GM19372 (cell line): ENCODE measurements at regions not wholly inside any gene's neighbourhood (a gene's known extent, or its start where the extent isn't known, plus 50 kb on each side); places are given as distances from the start of the nearest gene placed in this dataset.

Experiments
- ATAC-seq: cut with Tn5 transposase; IDR thresholded peaks from one replicate; pipeline ENCODE4 v1.9.1; 2021; ENCODE audit warnings: mild to moderate bottlenecking, low read depth, moderate library complexity; ENCODE audit not compliant: unreplicated experiment

- no peak for ATAC-seq
Measured at GRCh38 chr2:136062066-136062837, 55.7 kb downstream of the CXCR4 start.

- no peak for ATAC-seq
Measured at GRCh38 chr2:136060416-136060815, 57.5 kb downstream of the CXCR4 start.

- ATAC-seq: peak; percentile 40
Measured at GRCh38 chr2:136059036-136059472, 58.9 kb downstream of the CXCR4 start.

- ATAC-seq: no peak
Measured at GRCh38 chr2:136058262-136058661, 59.7 kb downstream of the CXCR4 start.

- ATAC-seq: no peak
Measured at GRCh38 chr2:136057802-136058140, 60.2 kb downstream of the CXCR4 start.

- peak; percentile 40 for ATAC-seq
Measured at GRCh38 chr2:136057023-136057801, 60.7 kb downstream of the CXCR4 start.

GRCh38 chr2:136055929-136056688, 61.8 kb downstream of the CXCR4 start:
- ATAC-seq: no peak

GRCh38 chr2:136054856-136055255, 63.1 kb downstream of the CXCR4 start:
- no peak for ATAC-seq

GRCh38 chr2:136052369-136053362, 65.3 kb downstream of the CXCR4 start:
- ATAC-seq: peak; percentile 40

- ATAC-seq: no peak
Measured at GRCh38 chr2:136051725-136052048, 66.3 kb upstream of the DARS1 start.

- ATAC-seq: no peak
Measured at GRCh38 chr2:136051001-136051724, 65.7 kb upstream of the DARS1 start.

GRCh38 chr2:136049991-136050920, 64.8 kb upstream of the DARS1 start:
- ATAC-seq: no peak

GRCh38 chr2:136049011-136049742, 63.8 kb upstream of the DARS1 start:
- ATAC-seq: no peak

- no peak for ATAC-seq
Measured at GRCh38 chr2:136045835-136046570, 60.6 kb upstream of the DARS1 start.

- no peak for ATAC-seq
Measured at GRCh38 chr2:136045344-136045743, 59.9 kb upstream of the DARS1 start.
